PC-9 (cell line): ENCODE measurements at regions not wholly inside any gene's neighbourhood (a gene's known extent, or its start where the extent isn't known, plus 50 kb on each side); places are given as distances from the start of the nearest gene placed in this dataset.
"Not testable (repeated sequence)": the region's sequence is repeated elsewhere in the genome, so short reads cannot be mapped to it uniquely, and the experiment has no call there.

ENCODE experiments used
- BruUV-seq: library from RNA; stranded (reverse); fragments of 400-500 nt; replicated peaks from 2 replicates; lab custom pipeline; 2021; lab: Mats Ljungman, UMichigan
- CTCF ChIA-PET: fragments of 300-600 bp; sonication (Branson Sonifier 250); formaldehyde crosslinking; loops from one replicate; lab custom pipeline; 2022; ENCODE audit warnings: antibody characterized with exemption; lab: Charles Lee
- POLR2A ChIA-PET: fragments of 300-600 bp; sonication (Branson Sonifier 250); formaldehyde crosslinking; loops from one replicate; lab custom pipeline; 2022; ENCODE audit warnings: antibody characterized with exemption; ENCODE audit not compliant: unreplicated experiment; lab: Charles Lee
- DNase-seq, 2 experiments: peaks; one replicate each; pipeline versions ENCODE4 v3.0.0 to v3.0.0-alpha.2; 2015 to 2022; ENCODE audit warnings: mixed read lengths in 1 of 2
- H2AFZ ChIP-seq: fragments of 200-600 bp; sonication (generic); 2 replicates; pipeline ENCODE4 v1.8.1; 2017; ENCODE audit warnings: antibody characterized with exemption
- H3F3A ChIP-seq: fragments of 200-600 bp; sonication (generic); 2 replicates; pipeline ENCODE4 v1.8.1; 2017; ENCODE audit warnings: antibody characterized with exemption, mild to moderate bottlenecking, low read depth; ENCODE audit not compliant: insufficient read depth
- H3K27ac ChIP-seq: fragments of 200-600 bp; sonication (generic); 2 replicates; pipeline ENCODE4 v1.6.1; 2016; ENCODE audit warnings: mixed run types
- H3K27me3 ChIP-seq: fragments of 200-600 bp; sonication (generic); 2 replicates; pipeline ENCODE4 v1.6.1; 2016; ENCODE audit warnings: low read depth, mixed run types; ENCODE audit not compliant: insufficient read depth
- H3K36me3 ChIP-seq: fragments of 200-600 bp; sonication (generic); 2 replicates; pipeline ENCODE4 v1.6.1; 2016; ENCODE audit warnings: low read depth, mixed run types
- H3K4me1 ChIP-seq: fragments of 200-600 bp; sonication (generic); replicated peaks from 2 replicates; pipeline ENCODE4 v1.6.1; 2016; ENCODE audit warnings: mixed run types; ENCODE audit not compliant: insufficient read depth
- H3K4me2 ChIP-seq: fragments of 200-600 bp; sonication (generic); 2 replicates; pipeline ENCODE4 v1.6.1; 2017; ENCODE audit warnings: mixed run types
- H3K4me3 ChIP-seq: fragments of 200-600 bp; sonication (generic); 2 replicates; pipeline ENCODE4 v1.6.1; 2016; ENCODE audit warnings: mixed run types
- H3K79me2 ChIP-seq: fragments of 200-600 bp; sonication (generic); 2 replicates; pipeline ENCODE4 v1.6.1; 2017; ENCODE audit warnings: low read depth, mixed run types
- H3K9me2 ChIP-seq: fragments of 200-600 bp; sonication (generic); 2 replicates; pipeline ENCODE4 v1.8.1; 2017; ENCODE audit warnings: mild to moderate bottlenecking; ENCODE audit not compliant: insufficient read depth
- H3K9me3 ChIP-seq: fragments of 200-600 bp; sonication (generic); 2 replicates; pipeline ENCODE4 v1.8.1; 2016; ENCODE audit warnings: low read depth; ENCODE audit not compliant: insufficient read depth
- H4K20me1 ChIP-seq: fragments of 200-600 bp; sonication (generic); 2 replicates; pipeline ENCODE4 v1.8.1; 2017; ENCODE audit not compliant: insufficient read depth
- EZH2 ChIP-seq: fragments of 200-600 bp; sonication (generic); IDR thresholded peaks from 2 replicates; pipeline ENCODE4 v1.8.0; 2017; ENCODE audit warnings: antibody characterized with exemption, low read depth
- intact Hi-C: fragments of 100-400 bp; cut with micrococcal nuclease; formaldehyde crosslinking; loops from one replicate; pipeline ENCODE4 v1.10.0; 2022; ENCODE audit not compliant: unreplicated experiment
- TF ChIP-seq, protein P1 (sequence below): fragments of 200-600 bp; sonication (generic); conservative IDR thresholded peaks from 2 replicates; pipeline ENCODE4 v1.6.1; 2017; ENCODE audit warnings: mixed run types, antibody characterized with exemption, mild to moderate bottlenecking, moderate library complexity

DNA sequence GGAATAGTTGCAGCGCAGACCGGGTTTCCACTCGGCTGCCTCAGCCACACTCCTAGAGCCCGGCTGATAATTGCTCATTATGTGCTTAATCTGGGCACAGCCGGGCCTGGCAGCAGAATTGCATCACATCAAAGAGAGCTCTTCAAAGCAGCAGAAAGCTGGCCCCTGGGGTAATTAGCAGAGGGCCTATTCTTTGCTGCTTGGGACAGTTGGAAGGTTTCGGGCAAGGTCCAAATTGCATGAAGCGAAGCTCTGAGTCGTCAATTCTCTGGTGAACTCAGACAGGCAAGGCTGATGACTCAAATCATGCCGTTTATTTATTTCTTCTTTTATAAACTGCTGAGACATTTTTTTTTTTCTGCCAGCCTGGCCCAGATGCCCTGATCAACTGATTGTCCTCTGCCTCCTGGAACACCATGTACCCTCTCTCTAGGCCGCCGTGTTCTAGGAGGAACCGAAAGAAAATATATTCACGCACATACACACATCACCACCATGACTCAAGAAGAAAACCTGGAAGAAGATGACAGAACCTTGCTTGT is 242.2 kb downstream of the RAB11FIP2 start:
- no TSS peak for BruUV-seq
- no peak overlapping the region for H3K4me2 ChIP-seq
- no peaks in the 10 kb centered on the region for H3K9me3 ChIP-seq
- no peaks in the 10 kb centered on the region for H3F3A ChIP-seq
- DNase-seq, result no peak
- H3K9me2 ChIP-seq, result no peaks in the 10 kb centered on the region
- H4K20me1 ChIP-seq, result no peaks in the 10 kb centered on the region
- no peaks in the 10 kb centered on the region for H3K4me1 ChIP-seq
- no peak overlapping the region for H2AFZ ChIP-seq
- H3K36me3 ChIP-seq, result no peaks in the 10 kb centered on the region
- intact Hi-C loops, result no loop called here
- ChIA-PET CTCF (no interaction called here), POLR2A (no interaction called here)
- no peak overlapping the region for H3K27ac ChIP-seq
- TF ChIP-seq, protein P1, sequence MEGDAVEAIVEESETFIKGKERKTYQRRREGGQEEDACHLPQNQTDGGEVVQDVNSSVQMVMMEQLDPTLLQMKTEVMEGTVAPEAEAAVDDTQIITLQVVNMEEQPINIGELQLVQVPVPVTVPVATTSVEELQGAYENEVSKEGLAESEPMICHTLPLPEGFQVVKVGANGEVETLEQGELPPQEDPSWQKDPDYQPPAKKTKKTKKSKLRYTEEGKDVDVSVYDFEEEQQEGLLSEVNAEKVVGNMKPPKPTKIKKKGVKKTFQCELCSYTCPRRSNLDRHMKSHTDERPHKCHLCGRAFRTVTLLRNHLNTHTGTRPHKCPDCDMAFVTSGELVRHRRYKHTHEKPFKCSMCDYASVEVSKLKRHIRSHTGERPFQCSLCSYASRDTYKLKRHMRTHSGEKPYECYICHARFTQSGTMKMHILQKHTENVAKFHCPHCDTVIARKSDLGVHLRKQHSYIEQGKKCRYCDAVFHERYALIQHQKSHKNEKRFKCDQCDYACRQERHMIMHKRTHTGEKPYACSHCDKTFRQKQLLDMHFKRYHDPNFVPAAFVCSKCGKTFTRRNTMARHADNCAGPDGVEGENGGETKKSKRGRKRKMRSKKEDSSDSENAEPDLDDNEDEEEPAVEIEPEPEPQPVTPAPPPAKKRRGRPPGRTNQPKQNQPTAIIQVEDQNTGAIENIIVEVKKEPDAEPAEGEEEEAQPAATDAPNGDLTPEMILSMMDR, result no peak
- TF ChIP-seq EZH2, result no peak
- H3K79me2 ChIP-seq, result no peaks in the 10 kb centered on the region
- H3K4me3 ChIP-seq, result no peak overlapping the region
- peaks cover 43% of the 10 kb centered on the region for H3K27me3 ChIP-seq

DNA sequence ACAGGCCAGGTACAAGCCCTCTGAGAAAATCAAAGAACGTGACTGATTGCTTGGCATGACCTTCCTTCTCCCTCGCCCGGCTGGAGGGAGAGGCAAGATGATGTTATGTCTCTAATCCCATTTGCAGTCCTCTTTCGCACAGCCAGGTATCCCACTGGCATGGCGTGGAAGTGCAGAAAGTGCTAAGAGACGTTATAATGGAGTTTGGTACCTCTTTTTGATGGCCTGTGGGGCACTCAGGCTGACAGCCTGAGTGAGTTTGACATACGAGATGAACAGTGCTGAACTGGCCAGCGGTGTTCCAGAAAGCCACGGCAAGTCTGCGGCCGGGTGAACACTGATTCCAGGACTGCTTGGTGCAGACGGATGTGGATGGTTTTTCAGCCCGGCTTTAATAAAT is 241.6 kb downstream of the RAB11FIP2 start:
- H3K27ac ChIP-seq, result no peak overlapping the region
- ChIA-PET CTCF (no interaction called here), POLR2A (no interaction called here)
- TF ChIP-seq EZH2, result no peak
- TF ChIP-seq, protein P1, result no peak
- no peak for DNase-seq
- no peak overlapping the region for H3K4me2 ChIP-seq
- no peaks in the 10 kb centered on the region for H3K9me2 ChIP-seq
- intact Hi-C loops, result no loop called here
- no peaks in the 10 kb centered on the region for H3K36me3 ChIP-seq
- no peak overlapping the region for H2AFZ ChIP-seq
- no peak overlapping the region for H3K4me3 ChIP-seq
- H3F3A ChIP-seq, result no peaks in the 10 kb centered on the region
- no peaks in the 10 kb centered on the region for H4K20me1 ChIP-seq
- no peaks in the 10 kb centered on the region for H3K4me1 ChIP-seq
- no TSS peak for BruUV-seq
- no peaks in the 10 kb centered on the region for H3K79me2 ChIP-seq
- no peaks in the 10 kb centered on the region for H3K9me3 ChIP-seq
- H3K27me3 ChIP-seq, result peaks cover 42% of the 10 kb centered on the region

DNA sequence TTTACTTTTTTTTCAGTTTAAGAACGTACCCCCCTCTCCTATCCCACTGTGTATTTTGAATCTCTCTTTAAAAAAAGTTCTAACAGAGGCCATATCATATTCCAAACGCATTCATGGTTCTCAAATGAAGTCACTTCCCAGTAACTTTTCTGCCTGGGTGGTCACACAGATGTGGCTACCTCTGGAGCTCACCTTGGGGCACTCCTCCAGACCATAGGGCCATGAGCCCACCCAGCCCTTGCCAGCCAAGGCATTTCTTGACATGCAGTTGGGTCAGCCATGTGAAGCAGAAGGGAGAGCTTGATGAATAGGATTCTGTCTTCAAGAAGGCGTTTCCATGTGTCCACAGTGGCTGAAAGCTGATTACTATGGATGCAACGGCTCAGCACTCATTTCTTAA is 239.3 kb downstream of the RAB11FIP2 start:
- Histone ChIP-seq H4K20me1 (no peaks in the 10 kb centered on the region), H3K9me2 (no peaks in the 10 kb centered on the region), H3K27me3 (peaks cover 29% of the 10 kb centered on the region; the same call in 1 of the 2 replicates), H3K27ac (no peak overlapping the region), H3K36me3 (no peaks in the 10 kb centered on the region), H3K4me1 (no peaks in the 10 kb centered on the region), H3K4me3 (no peak overlapping the region), H3F3A (no peaks in the 10 kb centered on the region), H3K79me2 (no peaks in the 10 kb centered on the region), H3K9me3 (no peaks in the 10 kb centered on the region), H2AFZ (no peak overlapping the region), H3K4me2 (no peak overlapping the region)
- intact Hi-C loops, result no loop called here
- no peak for DNase-seq
- POLR2A ChIA-PET, result no interaction called here
- no TSS peak for BruUV-seq
- CTCF ChIA-PET, result no interaction called here
- TF ChIP-seq EZH2, result no peak
- TF ChIP-seq, protein P1, result no peak

DNA sequence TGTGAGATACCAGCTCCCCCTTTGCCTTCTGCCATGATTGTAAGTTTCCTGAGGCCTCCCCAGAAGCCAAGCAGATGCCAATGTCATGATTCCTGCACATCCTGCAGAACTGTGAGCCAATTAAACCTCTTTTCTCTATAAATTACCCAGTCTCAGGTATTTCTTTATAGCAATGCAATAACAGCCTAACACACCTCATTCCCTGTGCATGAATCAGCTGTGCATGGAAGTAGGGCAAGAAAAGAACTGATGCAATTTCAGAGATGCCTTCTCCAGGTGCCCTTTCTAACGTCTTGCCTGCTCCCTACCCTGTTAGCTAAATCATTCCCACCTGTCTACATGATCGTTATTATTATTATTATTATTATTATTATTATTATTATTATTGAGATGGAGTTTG is 230.9 kb downstream of the RAB11FIP2 start:
- BruUV-seq, intact Hi-C loops, CTCF ChIA-PET, H3F3A ChIP-seq, POLR2A ChIA-PET, H3K9me2 ChIP-seq, H3K27ac ChIP-seq, H3K9me3 ChIP-seq, H3K4me1 ChIP-seq, DNase-seq, H3K79me2 ChIP-seq, H4K20me1 ChIP-seq, H3K36me3 ChIP-seq, H3K4me3 ChIP-seq, H2AFZ ChIP-seq, H3K4me2 ChIP-seq: not testable (repeated sequence)
- peaks cover 23% of the 10 kb centered on the region for H3K27me3 ChIP-seq
